ENCODE measurements at regions not wholly inside any gene's neighbourhood (a gene's known extent, or its start where the extent isn't known, plus 50 kb on each side); places are given as distances from the start of the nearest gene placed in this dataset.

DNA sequence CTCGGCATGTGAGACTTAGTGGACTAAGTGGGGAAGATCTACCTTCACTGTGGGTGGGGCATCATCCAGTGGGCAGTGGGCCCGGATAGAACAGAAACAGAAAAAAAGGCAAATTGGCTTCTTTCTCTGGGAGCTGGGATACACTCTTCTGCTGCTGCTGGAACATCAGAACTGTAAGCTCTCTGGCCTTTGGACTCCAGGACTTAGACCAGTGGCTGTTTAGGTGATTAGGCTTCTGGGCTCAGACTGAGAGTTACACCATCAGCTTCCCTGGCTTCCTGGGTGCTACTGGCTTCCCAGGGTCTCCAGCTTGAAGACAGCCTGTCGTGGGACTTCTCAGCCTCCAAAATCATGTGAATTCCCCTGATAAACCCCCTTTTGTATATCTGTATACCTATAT, 122.7 kb upstream of the SLC28A3 start:
- TF ChIP-seq EP300 (IDR thresholded peaks at IDR 0.05) = no peak
- no peak for TF ChIP-seq CTCF (IDR thresholded peaks at IDR 0.05)
- no peak for TF ChIP-seq POLR2AphosphoS5 (IDR thresholded peaks at IDR 0.05)
